Pancreas (tissue), 10 donors: ENCODE measurements at regions not wholly inside any gene's neighbourhood (a gene's known extent, or its start where the extent isn't known, plus 50 kb on each side); places are given as distances from the start of the nearest gene placed in this dataset.

Source experiments
- ATAC-seq, 4 donors: fragments of 200-7000 bp; cut with Tn5 transposase; one replicate each; pipeline versions ENCODE4 v1.8.0 to v1.9.1; 2020; ENCODE audit warnings: mild to moderate bottlenecking in 4 of 4, moderate library complexity in 4 of 4
- DNase-seq, 6 donors: peaks; one replicate each; pipeline ENCODE4 v3.0.0-alpha.2; 2020
- FAIRE-seq: peaks from 2 replicates; lab custom pipeline; 2012; peaks lifted over from hg19 to GRCh38; lab: Jason Lieb, UNC
- H3K27ac ChIP-seq, 4 donors: fragments of 200-600 bp; sonication (generic); 1 replicate in 3 of 4; 2 replicates in 1 of 4; pipeline versions ENCODE4 v1.5.0 to v1.8.0; 2020
- H3K27me3 ChIP-seq, 4 donors: fragments of 200-600 bp; one replicate each; pipeline ENCODE4 v1.8.0; 2021
- H3K36me3 ChIP-seq, 3 donors: fragments of 200-600 bp; sonication (generic) in 1 of 3; one replicate each; pipeline versions ENCODE4 v1.5.0 to v1.8.0; 2020 to 2021
- H3K4me1 ChIP-seq, 3 donors: fragments of 200-600 bp; one replicate each; pipeline ENCODE4 v1.8.0; 2021
- H3K4me3 ChIP-seq, 4 donors: fragments of 200-600 bp; sonication (generic) in 2 of 4; one replicate each; pipeline versions ENCODE4 v1.5.0 to v1.8.0; 2020 to 2021
- H3K9me3 ChIP-seq, 4 donors: fragments of 200-600 bp; one replicate each; pipeline ENCODE4 v1.8.0; 2021
- CTCF ChIP-seq, 4 donors: fragments of 200-600 bp; sonication (generic) in 3 of 4; IDR thresholded peaks; one replicate each; pipeline versions ENCODE4 v1.5.0 to v1.8.0; 2021; ENCODE audit warnings: antibody characterized with exemption in 4 of 4
- WGBS, 2 donors: extraction: QIAGEN DNeasy Blood & Tissue Kit; methylation state at CpG; one replicate each; pipeline ENCODE4 v1.1.7; 2013; 5-methylcytosine and 5-hydroxymethylcytosine counted together
- intact Hi-C, 3 donors: fragments of 100-400 bp; cut with DNase I; formaldehyde crosslinking; loops; one replicate each; pipeline versions ENCODE4 v1.11.1 to v1.14.2; 2022
- donor health status: healthy with polysubstance abuse.
- donor health status: DM: no; HTN: no; CAD: no; lungs with moderate emphysema.
- donor health status: DM: no; HTN: no; CAD: no.
- donor health status: control.
- donor health status: control.
- donor health status: Bipolar disorder and iron deficiency.
- donor health status: DM: yes; HTN: yes; CAD: no.
- donor health status: DM: no; HTN: no; CAD: no.
- donor health status: DM: no; HTN: no; CAD: no.
- donor health status: DM: yes; HTN: yes; CAD: no.

GRCh38 chr18:1976484-1976883 lies 594.8 kb downstream of the METTL4 start:
- DNase-seq (no peak), FAIRE-seq (no peak), ATAC-seq (no peak)
- WGBS, 2 donors, result 34 to 40% methylated on average over 6 of the region's 6 CpGs
- H3K4me3 ChIP-seq, result no peak overlapping the region
- TF ChIP-seq CTCF (IDR thresholded peaks at IDR 0.05), result no peak
- H3K36me3 ChIP-seq, result no peaks in the 10 kb centered on the region
- intact Hi-C loops, result no loop called here
- H3K4me1 ChIP-seq, result no peaks in the 10 kb centered on the region
- H3K9me3 ChIP-seq, result no peaks in the 10 kb centered on the region
- H3K27ac ChIP-seq, result no peak overlapping the region
- no peaks in the 10 kb centered on the region for H3K27me3 ChIP-seq

- intact Hi-C loops, result no loop called here
- 51 to 60% methylated on average over 2 of the region's 2 CpGs for WGBS, 2 donors
- no peak overlapping the region for H3K4me3 ChIP-seq
Measured at GRCh38 chr18:1982056-1982455, 589.2 kb downstream of the METTL4 start.

GRCh38 chr18:1983746-1984515 lies 587.4 kb downstream of the METTL4 start:
- no peak overlapping the region for H3K27ac ChIP-seq
- no peak for ATAC-seq
- FAIRE-seq, result no peak
- TF ChIP-seq CTCF (IDR thresholded peaks at IDR 0.05), result no peak
- no peaks in the 10 kb centered on the region for H3K4me1 ChIP-seq
- intact Hi-C loops, result no loop called here
- H3K9me3 ChIP-seq, result no peaks in the 10 kb centered on the region
- H3K36me3 ChIP-seq, result no peaks in the 10 kb centered on the region
- DNase-seq, result no peak
- 15 to 19% methylated on average over 3 of the region's 3 CpGs for WGBS, 2 donors
- H3K27me3 ChIP-seq, result peaks cover 0 to 4% (median 0%) of the 10 kb centered on the region in 4 donors
- no peak overlapping the region for H3K4me3 ChIP-seq

More at GRCh38 chr18:1982056-1982455, 589.2 kb downstream of the METTL4 start:
- no peaks in the 10 kb centered on the region for H3K4me1 ChIP-seq
- no peaks in the 10 kb centered on the region for H3K36me3 ChIP-seq
- TF ChIP-seq CTCF (IDR thresholded peaks at IDR 0.05), result no peak
- no peak overlapping the region for H3K27ac ChIP-seq
- no peaks in the 10 kb centered on the region for H3K9me3 ChIP-seq
- ATAC-seq (no peak), DNase-seq (no peak), FAIRE-seq (no peak)
- H3K27me3 ChIP-seq, result no peaks in the 10 kb centered on the region

GRCh38 chr18:1993866-1994265 lies 577.4 kb downstream of the METTL4 start:
- intact Hi-C loops, result no loop called here
- no peak for FAIRE-seq
- no peak for TF ChIP-seq CTCF (IDR thresholded peaks at IDR 0.05)
- H3K36me3 ChIP-seq, result no peaks in the 10 kb centered on the region
- no peak overlapping the region for H3K27ac ChIP-seq
- H3K4me1 ChIP-seq, result no peaks in the 10 kb centered on the region
- no peak for DNase-seq
- no peak for ATAC-seq
- H3K4me3 ChIP-seq, result no peak overlapping the region
- WGBS, 2 donors, result 90 to 98% methylated on average over 3 of the region's 3 CpGs
- H3K9me3 ChIP-seq, result no peaks in the 10 kb centered on the region
- H3K27me3 ChIP-seq, result peaks cover 0 to 2% (median 0%) of the 10 kb centered on the region in 4 donors

- Histone ChIP-seq H3K4me3 (no peak overlapping the region), H3K4me1 (no peaks in the 10 kb centered on the region), H3K27ac (no peak overlapping the region), H3K9me3 (no peaks in the 10 kb centered on the region), H3K36me3 (no peaks in the 10 kb centered on the region), H3K27me3 (no peaks in the 10 kb centered on the region)
- WGBS, 2 donors, result 12 to 14% methylated on average over 2 of the region's 2 CpGs
- ATAC-seq (no peak), FAIRE-seq (no peak), DNase-seq (no peak)
- intact Hi-C loops, result no loop called here
- TF ChIP-seq CTCF (IDR thresholded peaks at IDR 0.05), result no peak
Measured at GRCh38 chr18:1994471-1994870, 576.8 kb downstream of the METTL4 start.
